Neural progenitor cell (in vitro differentiated cells): ENCODE measurements at regions not wholly inside any gene's neighbourhood (a gene's known extent, or its start where the extent isn't known, plus 50 kb on each side); places are given as distances from the start of the nearest gene placed in this dataset.

Experiments
- CTCF ChIP-seq: fragments of 200-600 bp; sonication (generic); IDR thresholded peaks from 2 replicates; pipeline ENCODE4 v1.5.1; 2017; ENCODE audit warnings: antibody characterized with exemption, mild to moderate bottlenecking
- EZH2 ChIP-seq: fragments of 200-600 bp; sonication (generic); IDR thresholded peaks from 2 replicates; pipeline ENCODE4 v1.6.1; 2017; ENCODE audit warnings: antibody characterized with exemption, mild to moderate bottlenecking, moderate library complexity
- EZH2phosphoT487 ChIP-seq: fragments of 200-600 bp; sonication (generic); IDR thresholded peaks from 2 replicates; pipeline ENCODE4 v1.6.1; 2017; ENCODE audit warnings: antibody characterized with exemption

- TF ChIP-seq CTCF = no peak
- no peak for TF ChIP-seq EZH2phosphoT487
- no peak for TF ChIP-seq EZH2
Observed at GRCh38 chr2:228556717-228557116, 375.2 kb upstream of the SPHKAP start.
